Tibial nerve (tissue), 3 donors: ENCODE measurements at regions not wholly inside any gene's neighbourhood (a gene's known extent, or its start where the extent isn't known, plus 50 kb on each side); places are given as distances from the start of the nearest gene placed in this dataset.

Experiments
- POLR2A ChIP-seq, 2 donors: fragments of 450-650 bp; IDR thresholded peaks; one replicate each; pipeline ENCODE4 v1.6.1; 2017; ENCODE audit warnings: antibody characterized with exemption in 2 of 2, mild to moderate bottlenecking in 2 of 2, moderate library complexity in 2 of 2
- TF ChIP-seq, protein P1 (sequence below), 5 experiments: fragments of 200-600 bp in 3 of 5; fragments of 450-650 bp in 2 of 5; sonication (generic) in 3 of 5; IDR thresholded peaks; one replicate each; pipeline ENCODE4 v1.5.1; 2016 to 2019; ENCODE audit warnings: antibody characterized with exemption in 5 of 5, mild to moderate bottlenecking in 3 of 5, moderate library complexity in 2 of 5

DNA sequence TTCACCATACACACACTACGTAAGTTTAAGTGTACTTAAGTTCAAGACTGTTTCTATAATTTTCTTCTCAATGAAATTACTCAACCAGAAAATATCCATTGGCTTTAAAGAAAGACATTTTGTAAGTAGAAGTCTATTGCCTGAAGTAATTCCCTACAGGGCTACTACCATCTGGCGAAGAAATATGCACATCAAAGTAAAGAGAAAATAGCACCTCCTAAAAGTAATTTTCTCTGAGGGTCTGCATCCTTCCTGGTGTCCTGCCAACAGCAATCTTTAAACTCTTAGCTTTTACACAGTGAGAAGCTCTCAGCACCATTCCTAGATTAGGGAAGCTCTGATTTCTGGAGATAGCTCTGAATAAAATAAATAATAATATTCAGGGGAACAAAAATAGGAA is 498.5 kb upstream of the TYRP1 start:
- TF ChIP-seq, protein P1, sequence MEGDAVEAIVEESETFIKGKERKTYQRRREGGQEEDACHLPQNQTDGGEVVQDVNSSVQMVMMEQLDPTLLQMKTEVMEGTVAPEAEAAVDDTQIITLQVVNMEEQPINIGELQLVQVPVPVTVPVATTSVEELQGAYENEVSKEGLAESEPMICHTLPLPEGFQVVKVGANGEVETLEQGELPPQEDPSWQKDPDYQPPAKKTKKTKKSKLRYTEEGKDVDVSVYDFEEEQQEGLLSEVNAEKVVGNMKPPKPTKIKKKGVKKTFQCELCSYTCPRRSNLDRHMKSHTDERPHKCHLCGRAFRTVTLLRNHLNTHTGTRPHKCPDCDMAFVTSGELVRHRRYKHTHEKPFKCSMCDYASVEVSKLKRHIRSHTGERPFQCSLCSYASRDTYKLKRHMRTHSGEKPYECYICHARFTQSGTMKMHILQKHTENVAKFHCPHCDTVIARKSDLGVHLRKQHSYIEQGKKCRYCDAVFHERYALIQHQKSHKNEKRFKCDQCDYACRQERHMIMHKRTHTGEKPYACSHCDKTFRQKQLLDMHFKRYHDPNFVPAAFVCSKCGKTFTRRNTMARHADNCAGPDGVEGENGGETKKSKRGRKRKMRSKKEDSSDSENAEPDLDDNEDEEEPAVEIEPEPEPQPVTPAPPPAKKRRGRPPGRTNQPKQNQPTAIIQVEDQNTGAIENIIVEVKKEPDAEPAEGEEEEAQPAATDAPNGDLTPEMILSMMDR (IDR thresholded peaks at IDR 0.05), result no peak
- no peak for TF ChIP-seq POLR2A (IDR thresholded peaks at IDR 0.05)
